ENCODE measurements at regions not wholly inside any gene's neighbourhood (a gene's known extent, or its start where the extent isn't known, plus 50 kb on each side); places are given as distances from the start of the nearest gene placed in this dataset.
"Not testable (repeated sequence)": the region's sequence is repeated elsewhere in the genome, so short reads cannot be mapped to it uniquely, and the experiment has no call there.

GRCh38 chr14:55767286-55767685 is 187.3 kb downstream of the KTN1 start:
- DNase-seq (ENCODE audit: low spot score) = no peak

- DNase-seq (ENCODE audit: low spot score) = no peak
Observed at GRCh38 chr14:55769877-55770276, 189.9 kb downstream of the KTN1 start.

GRCh38 chr14:55771242-55771981 is 191.4 kb downstream of the KTN1 start:
- DNase-seq (ENCODE audit: low spot score) = no peak

GRCh38 chr14:55772486-55772885 is 192.5 kb downstream of the KTN1 start:
- DNase-seq (ENCODE audit: low spot score) = no peak

DNA sequence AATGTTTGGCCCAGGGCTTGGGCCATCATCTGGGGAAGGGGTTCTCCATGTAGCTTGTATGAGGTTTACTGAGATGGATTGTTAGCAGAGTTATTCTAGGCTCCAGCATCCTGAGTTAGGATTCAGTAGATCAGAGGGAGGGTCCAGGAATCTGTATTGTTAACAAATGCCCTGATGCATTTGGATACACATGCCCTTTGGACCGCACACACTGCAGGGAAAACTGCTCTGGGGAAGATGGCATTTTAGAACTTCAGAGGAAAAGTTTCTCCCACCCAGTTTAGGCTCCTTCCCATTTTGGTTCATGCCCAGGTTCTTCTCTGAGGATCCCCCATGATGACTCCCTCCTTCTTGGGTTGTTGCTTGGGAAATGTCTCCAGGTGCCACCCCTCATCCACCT is 193.3 kb downstream of the KTN1 start:
- no peak for DNase-seq (ENCODE audit: low spot score)

GRCh38 chr14:55773984-55774545 is 194.1 kb downstream of the KTN1 start:
- no peak for DNase-seq (ENCODE audit: low spot score)

DNA sequence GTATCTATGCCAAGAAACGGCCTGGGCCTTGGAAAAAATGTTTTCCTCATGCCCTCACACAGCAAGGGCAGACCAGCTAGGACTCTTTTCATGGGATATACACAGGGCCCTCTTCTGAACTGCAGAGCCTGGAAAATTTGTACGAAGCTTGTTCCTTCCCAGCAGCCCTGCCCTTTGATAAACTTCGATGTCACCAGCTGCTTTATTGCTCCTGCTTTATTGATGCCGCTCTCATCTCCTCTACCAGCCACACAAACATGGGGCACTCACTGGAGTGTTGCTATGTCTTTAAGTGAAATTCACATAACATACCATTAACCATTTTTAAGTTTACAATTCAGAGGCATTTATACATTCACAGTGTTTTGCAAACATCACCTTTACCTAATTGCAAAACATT is 197.9 kb downstream of the KTN1 start:
- no peak for DNase-seq (ENCODE audit: low spot score)

GRCh38 chr14:55780156-55780946 is 200.3 kb downstream of the KTN1 start:
- no peak for DNase-seq (ENCODE audit: low spot score)

DNA sequence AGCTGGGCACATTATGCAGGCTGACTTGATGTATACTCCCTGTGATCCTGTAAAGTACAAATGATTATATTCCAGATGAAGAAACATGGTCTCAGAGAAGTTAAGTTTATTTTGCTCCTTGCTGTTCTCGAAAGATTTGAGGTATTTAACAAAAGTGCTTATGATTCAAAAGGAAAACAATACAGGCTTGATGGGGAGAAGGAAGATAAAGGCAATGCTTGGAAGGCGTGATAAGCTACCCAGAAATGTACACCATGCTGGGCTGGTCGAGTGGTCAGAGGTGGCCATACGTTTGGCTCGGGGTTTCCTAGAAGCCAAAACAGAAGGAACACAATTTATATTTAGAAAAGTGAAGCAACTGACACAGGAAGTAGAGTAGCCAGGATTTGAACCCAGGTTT is 201.0 kb downstream of the KTN1 start:
- DNase-seq (ENCODE audit: low spot score) = no peak

- no peak for DNase-seq (ENCODE audit: low spot score)
Observed at GRCh38 chr14:55782166-55782565, 202.2 kb downstream of the KTN1 start.

DNA sequence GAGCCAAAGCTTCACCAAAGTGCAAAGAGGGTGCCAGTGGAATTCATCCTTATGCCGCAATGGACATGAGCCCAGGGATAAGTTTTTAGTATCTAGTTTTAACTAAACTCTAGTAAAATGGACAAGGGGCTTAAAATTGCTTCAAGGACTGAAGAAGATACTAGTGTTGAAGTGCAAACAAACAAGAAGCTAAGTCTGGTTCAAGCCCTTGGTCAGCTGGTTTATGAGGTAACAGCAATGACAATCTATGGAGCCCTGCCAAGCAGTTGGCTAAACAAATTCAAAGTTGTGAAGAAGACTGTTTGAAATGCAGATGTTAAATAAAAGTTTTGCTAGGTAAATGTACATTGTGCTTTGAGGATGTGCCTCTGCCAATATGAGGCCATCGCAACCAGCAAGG is 209.4 kb downstream of the KTN1 start:
- no peak for DNase-seq (ENCODE audit: low spot score)

- DNase-seq (ENCODE audit: low spot score) = no peak
Observed at GRCh38 chr14:55794655-55795595, 214.9 kb downstream of the KTN1 start.

DNA sequence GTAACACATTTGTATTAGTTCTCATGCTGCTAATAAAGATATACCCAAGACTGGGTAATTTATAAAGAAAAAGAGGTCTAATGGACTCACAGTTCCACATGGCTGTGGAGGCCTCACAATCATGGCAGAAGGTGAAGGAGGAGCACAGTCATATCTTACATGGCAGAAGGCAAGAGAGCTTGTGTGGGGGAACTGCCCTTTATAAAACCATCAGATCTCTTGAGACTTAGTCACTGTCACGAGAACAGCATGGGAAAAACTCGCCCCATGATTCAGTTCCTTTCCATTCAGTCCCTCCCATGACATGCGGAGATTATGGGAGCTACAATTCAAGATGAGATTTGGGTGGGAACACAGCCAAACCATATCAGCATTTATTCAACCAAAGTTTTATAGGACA is 216.5 kb downstream of the KTN1 start:
- DNase-seq (ENCODE audit: low spot score) = not testable (repeated sequence)

DNA sequence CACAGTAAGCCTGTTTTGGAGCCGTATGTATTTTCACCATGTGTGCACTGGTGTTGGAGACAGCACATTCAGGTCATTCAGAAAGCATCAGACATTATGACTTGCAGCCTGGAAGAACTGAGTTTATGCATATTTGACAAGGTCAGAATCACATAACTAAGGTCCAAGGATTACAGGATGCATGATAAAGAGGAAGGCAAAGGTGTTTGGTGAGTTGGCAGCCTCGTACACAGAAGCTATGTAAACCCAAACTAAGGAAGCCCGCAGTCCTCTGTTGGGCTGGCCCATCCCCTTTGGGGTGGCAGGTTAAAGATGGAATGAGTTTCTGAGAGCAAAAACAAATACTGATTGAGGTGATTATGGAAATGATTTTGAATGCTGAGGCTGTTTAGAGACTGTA is 218.4 kb downstream of the KTN1 start:
- DNase-seq (ENCODE audit: low spot score) = no peak

DNA sequence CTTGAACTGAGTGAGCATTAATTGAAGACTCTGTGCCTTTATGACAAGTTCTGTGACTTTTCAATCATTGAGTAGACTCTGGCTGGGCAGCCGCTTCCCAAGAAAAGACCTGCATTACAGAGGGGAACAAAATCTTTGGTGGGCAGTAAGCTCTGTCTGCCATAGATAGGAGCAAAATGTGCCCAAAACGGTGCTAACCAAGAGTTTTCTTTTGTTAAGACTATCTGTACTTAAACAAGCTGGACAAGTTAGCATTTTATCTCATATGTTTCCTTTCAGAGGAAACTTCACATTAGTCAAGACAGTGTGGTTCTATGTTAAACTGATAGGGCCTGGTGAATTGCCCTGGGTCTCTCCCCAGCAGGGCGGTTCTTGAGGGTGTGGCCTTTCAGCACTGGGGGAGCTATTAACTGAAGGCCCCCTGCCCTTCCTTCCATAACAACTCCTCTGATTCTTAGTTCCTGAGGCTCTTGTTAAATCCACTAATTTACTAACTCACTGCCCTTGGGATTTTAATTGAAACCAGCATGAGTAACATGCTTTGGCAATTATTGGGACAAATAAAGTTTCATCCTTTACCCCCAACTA is 219.6 kb downstream of the KTN1 start:
- no peak for DNase-seq (ENCODE audit: low spot score)

GRCh38 chr14:55800156-55800785 is 220.3 kb downstream of the KTN1 start:
- no peak for DNase-seq (ENCODE audit: low spot score)

- no peak for DNase-seq (ENCODE audit: low spot score)
Observed at GRCh38 chr14:55801121-55801520, 221.1 kb downstream of the KTN1 start.

DNA sequence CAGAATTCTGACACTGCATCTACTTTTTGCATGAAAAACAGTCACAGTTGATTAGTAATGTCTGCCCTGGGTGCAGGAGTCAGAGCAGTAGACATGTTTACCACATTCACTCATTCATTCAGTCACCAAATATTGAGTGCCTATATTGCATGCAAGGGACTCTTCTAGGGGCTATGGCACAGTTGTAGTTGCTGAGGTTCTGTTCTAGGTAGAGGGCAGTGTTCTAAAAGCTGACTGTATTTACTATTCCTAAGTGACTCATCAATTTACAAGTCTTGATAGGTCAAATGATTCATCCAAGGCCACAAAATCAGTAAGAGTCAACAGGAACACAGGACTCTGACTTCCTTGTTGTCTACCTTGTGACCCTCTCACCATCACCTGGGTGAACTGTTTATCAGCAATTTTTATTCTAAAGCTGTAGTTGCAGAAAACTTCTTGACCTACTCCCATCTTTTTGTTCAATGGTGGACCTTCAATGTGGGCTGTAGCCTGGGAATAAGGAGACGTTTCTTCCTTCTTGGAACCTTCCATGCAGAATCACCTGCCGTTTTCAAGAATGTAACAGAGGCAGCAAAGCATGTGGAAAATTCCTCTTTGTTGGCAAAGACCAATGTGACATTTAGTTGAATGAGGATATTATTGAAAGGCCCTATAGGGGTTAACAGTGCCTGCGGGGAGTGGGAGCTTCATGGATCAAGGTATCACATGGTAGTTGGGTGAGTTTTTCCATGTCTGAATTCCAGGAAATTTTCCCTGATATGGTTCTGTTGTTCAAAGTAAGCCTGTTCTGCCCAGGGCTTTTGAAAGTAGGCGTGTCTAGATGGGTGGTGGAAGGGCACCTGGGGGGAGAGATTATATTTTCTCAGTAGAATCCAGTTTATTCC is 223.2 kb downstream of the KTN1 start:
- no peak for DNase-seq (ENCODE audit: low spot score)

- DNase-seq (ENCODE audit: low spot score) = no peak
Observed at GRCh38 chr14:55803873-55804553, 224.0 kb downstream of the KTN1 start.

GRCh38 chr14:55805250-55805649 is 225.2 kb downstream of the KTN1 start:
- DNase-seq (ENCODE audit: low spot score) = no peak
